Immature natural killer cell (primary cell): ENCODE measurements at regions not wholly inside any gene's neighbourhood (a gene's known extent, or its start where the extent isn't known, plus 50 kb on each side); places are given as distances from the start of the nearest gene placed in this dataset.
"Not testable (repeated sequence)": the region's sequence is repeated elsewhere in the genome, so short reads cannot be mapped to it uniquely, and the experiment has no call there.

Experiments
- DNase-seq, 3 donors: peaks; one replicate each; pipeline ENCODE4 v3.0.0; 2022; ENCODE audit warnings: mixed read lengths in 1 of 3
- H3K27ac Mint-ChIP-seq, 6 donors: one replicate each; pipeline ENCODE4 v1.8.0; 2020; ENCODE audit warnings: mixed read lengths in 6 of 6, mild to moderate bottlenecking in 5 of 6, inconsistent platforms in 4 of 6, moderate library complexity in 3 of 6
- H3K27me3 Mint-ChIP-seq, 3 donors: one replicate each; pipeline ENCODE4 v1.8.0; 2020 to 2021; ENCODE audit warnings: low read depth in 3 of 3, mild to moderate bottlenecking in 3 of 3, mixed read lengths in 3 of 3, moderate library complexity in 3 of 3, inconsistent platforms in 1 of 3
- H3K36me3 Mint-ChIP-seq, 3 donors: one replicate each; pipeline ENCODE4 v1.8.0; 2020; ENCODE audit warnings: mixed read lengths in 3 of 3, inconsistent platforms in 2 of 3, mild to moderate bottlenecking in 2 of 3
- H3K4me1 Mint-ChIP-seq, 2 donors: one replicate each; pipeline ENCODE4 v1.8.0; 2020; ENCODE audit warnings: inconsistent platforms in 2 of 2, mild to moderate bottlenecking in 2 of 2, mixed read lengths in 2 of 2, moderate library complexity in 1 of 2
- H3K4me3 Mint-ChIP-seq, 5 donors: one replicate each; pipeline ENCODE4 v1.8.0; 2020; ENCODE audit warnings: mild to moderate bottlenecking in 5 of 5, mixed read lengths in 5 of 5, inconsistent platforms in 3 of 5, moderate library complexity in 3 of 5
- H3K9me3 Mint-ChIP-seq, 6 donors: one replicate each; pipeline ENCODE4 v1.8.0; 2020; ENCODE audit warnings: mild to moderate bottlenecking in 6 of 6, mixed read lengths in 6 of 6, inconsistent platforms in 4 of 6, moderate library complexity in 3 of 6

- not testable (repeated sequence) for H3K27me3 Mint-ChIP-seq, H3K27ac Mint-ChIP-seq, H3K36me3 Mint-ChIP-seq, H3K4me1 Mint-ChIP-seq, H3K4me3 Mint-ChIP-seq, DNase-seq
- H3K9me3 Mint-ChIP-seq, result peaks cover 5 to 21% (median 7%) of the 10 kb centered on the region in 6 donors
Measured at GRCh38 chr5:136546441-136546840, 181.1 kb upstream of the TRPC7 start.

DNA sequence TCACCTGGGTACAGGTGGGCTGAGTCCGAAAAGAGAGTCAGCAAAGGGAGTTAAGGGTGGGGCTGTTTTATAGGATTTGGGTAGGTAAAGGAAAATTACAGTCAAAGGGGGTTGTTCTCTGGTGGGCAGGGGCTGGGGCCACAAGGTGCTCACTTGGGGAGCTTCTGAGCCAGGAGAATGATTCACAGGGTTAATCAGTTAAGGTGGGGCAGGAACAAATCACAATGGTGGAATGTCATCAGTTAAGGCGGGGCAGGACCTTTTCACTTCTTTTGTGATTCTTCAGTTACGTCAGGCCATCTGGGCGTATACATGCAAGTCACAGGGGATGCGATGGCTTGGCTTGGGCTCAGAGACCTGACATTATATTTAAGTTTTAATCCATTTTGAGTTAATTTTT, 179.7 kb upstream of the TRPC7 start:
- H3K36me3 Mint-ChIP-seq, H3K4me3 Mint-ChIP-seq, DNase-seq, H3K27ac Mint-ChIP-seq, H3K27me3 Mint-ChIP-seq, H3K4me1 Mint-ChIP-seq: not testable (repeated sequence)
- peaks cover 0 to 19% (median 6%) of the 10 kb centered on the region in 6 donors for H3K9me3 Mint-ChIP-seq

DNA sequence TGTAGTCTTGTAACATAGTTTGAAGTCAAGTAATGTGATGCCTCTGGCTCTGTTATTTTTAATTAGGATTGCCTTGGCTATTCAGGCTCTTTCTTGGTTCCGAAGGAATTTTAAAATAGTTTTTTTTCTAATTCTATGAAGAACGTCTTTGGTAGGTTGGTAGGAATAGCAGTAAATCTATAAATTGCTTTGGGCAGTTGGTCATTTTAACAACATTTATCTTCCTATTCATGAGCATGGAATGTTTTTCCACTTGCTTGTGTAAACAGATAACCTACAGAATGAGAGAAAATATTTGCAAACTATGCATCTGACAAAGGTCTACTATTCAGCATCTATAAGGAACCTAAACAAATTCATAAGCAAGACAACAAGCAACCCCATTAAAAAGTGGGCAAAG, 173.2 kb upstream of the TRPC7 start:
- Mint-ChIP-seq H3K9me3 (peaks cover 0 to 4% (median 2%) of the 10 kb centered on the region in 6 donors), H3K27ac (no peak overlapping the region), H3K36me3 (no peaks in the 10 kb centered on the region), H3K4me1 (no peaks in the 10 kb centered on the region), H3K27me3 (no peaks in the 10 kb centered on the region), H3K4me3 (no peak overlapping the region)
- no peak for DNase-seq

DNA sequence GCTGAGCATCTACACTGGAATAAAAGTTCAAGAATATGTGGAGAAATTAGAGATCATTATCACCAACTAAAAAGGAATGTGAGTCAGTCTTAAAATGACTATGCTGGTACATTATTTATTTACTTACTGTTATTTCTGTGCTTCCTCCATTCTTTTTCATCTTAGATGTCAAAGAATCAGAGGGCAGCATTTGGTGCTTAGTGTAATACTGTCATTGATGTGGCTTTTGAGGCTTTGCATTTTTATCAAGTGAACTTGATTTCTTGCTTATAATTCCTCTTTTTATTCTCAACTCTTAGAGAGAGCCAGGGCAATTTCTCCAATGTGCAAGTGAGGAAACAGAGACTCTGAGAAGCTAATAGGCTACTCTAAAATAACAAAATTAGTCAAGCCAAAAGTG, 163.7 kb upstream of the TRPC7 start:
- Mint-ChIP-seq H3K27me3 (peaks cover 0 to 1% (median 0%) of the 10 kb centered on the region in 3 donors), H3K9me3 (peaks cover 0 to 10% (median 3%) of the 10 kb centered on the region in 6 donors)

GRCh38 chr5:136528481-136529030, 163.2 kb upstream of the TRPC7 start:
- Mint-ChIP-seq H3K36me3 (no peaks in the 10 kb centered on the region), H3K4me1 (no peaks in the 10 kb centered on the region), H3K27me3 (peaks cover 0 to 3% (median 0%) of the 10 kb centered on the region in 3 donors), H3K27ac (no peak overlapping the region), H3K4me3 (no peak overlapping the region), H3K9me3 (peaks cover 0 to 10% (median 4%) of the 10 kb centered on the region in 6 donors)
- no peak for DNase-seq

More for the DNA sequence above, 163.7 kb upstream of the TRPC7 start:
- Mint-ChIP-seq H3K36me3 (no peaks in the 10 kb centered on the region), H3K27ac (no peak overlapping the region), H3K4me1 (no peaks in the 10 kb centered on the region), H3K4me3 (no peak overlapping the region)
- DNase-seq, result no peak

- no peak for DNase-seq
- Mint-ChIP-seq H3K27me3 (peaks cover 0 to 2% (median 0%) of the 10 kb centered on the region in 3 donors), H3K4me1 (no peaks in the 10 kb centered on the region), H3K9me3 (peaks cover 0 to 10% (median 3%) of the 10 kb centered on the region in 6 donors), H3K36me3 (no peaks in the 10 kb centered on the region), H3K4me3 (no peak overlapping the region), H3K27ac (no peak overlapping the region)
Measured at GRCh38 chr5:136527311-136527710, 162.0 kb upstream of the TRPC7 start.

- Mint-ChIP-seq H3K4me3 (no peak overlapping the region), H3K36me3 (no peaks in the 10 kb centered on the region), H3K4me1 (no peaks in the 10 kb centered on the region), H3K9me3 (peaks cover 0 to 10% (median 3%) of the 10 kb centered on the region in 6 donors), H3K27ac (no peak overlapping the region), H3K27me3 (peaks cover 0 to 2% (median 0%) of the 10 kb centered on the region in 3 donors)
- DNase-seq, result no peak
Measured at GRCh38 chr5:136526791-136527190, 161.4 kb upstream of the TRPC7 start.

- DNase-seq, result no peak
- Mint-ChIP-seq H3K4me1 (no peaks in the 10 kb centered on the region), H3K27me3 (peaks cover 0 to 2% (median 1%) of the 10 kb centered on the region in 3 donors), H3K9me3 (peaks cover 0 to 16% (median 6%) of the 10 kb centered on the region in 6 donors), H3K36me3 (no peaks in the 10 kb centered on the region), H3K4me3 (no peak overlapping the region), H3K27ac (no peak overlapping the region)
Measured at GRCh38 chr5:136526021-136526420, 160.7 kb upstream of the TRPC7 start.

DNA sequence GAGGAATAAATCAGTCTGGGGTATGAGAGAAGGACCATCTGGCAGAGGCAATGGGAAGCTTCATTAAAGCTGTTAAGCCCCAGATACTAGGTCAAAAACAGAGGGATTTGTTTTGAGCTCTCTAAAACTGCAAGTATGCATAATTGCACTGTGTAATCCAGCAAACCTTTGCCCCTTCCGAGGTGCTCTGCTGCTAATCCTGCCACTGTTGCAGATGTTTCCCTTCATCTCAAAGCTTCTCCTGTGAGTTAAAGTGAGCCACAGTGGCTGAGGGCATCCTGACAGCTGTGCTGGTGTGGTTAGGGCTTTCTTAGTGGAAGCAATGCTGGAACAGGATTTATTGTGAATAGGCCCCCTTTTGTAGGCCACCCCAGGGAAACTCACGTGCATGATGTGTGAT, 160.3 kb upstream of the TRPC7 start:
- Mint-ChIP-seq H3K36me3 (no peaks in the 10 kb centered on the region), H3K9me3 (peaks cover 0 to 18% (median 6%) of the 10 kb centered on the region in 6 donors), H3K27ac (no peak overlapping the region), H3K27me3 (peaks cover 0 to 2% (median 1%) of the 10 kb centered on the region in 3 donors), H3K4me1 (no peaks in the 10 kb centered on the region), H3K4me3 (no peak overlapping the region)
- no peak for DNase-seq

DNA sequence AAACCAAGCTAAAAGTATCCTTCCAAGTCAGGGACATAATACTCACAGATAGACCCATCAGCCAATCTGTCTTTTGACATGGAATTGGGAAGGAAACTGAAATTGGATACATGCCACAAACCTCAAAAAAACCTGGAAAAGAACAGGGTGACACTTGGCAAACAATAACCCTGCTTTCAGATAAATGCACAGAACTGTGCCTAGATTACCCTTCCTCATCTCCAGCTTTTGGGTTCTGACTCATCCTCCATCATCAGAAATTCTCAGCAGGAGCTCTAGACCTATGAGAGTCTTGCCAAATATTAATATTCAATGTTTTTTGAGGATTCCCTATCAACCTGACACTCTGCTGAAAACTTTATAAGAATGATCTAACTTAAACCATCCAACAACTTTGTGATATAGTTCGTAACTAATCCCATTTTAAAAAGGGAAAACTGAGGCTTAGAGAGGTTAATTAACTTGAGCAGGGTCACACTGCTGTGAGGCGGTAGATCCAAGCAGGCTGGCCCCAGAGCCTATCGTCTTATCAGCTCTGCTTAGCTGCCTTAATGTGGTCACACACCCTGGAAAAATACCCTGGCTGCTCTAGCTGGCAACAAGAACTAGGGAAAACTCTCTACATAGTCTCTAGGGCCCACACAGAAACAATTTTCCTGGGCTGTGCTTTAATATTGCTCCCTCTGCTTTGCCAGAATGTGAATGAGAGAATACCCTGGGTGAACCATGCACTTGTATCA, 157.0 kb upstream of the TRPC7 start:
- Mint-ChIP-seq H3K27ac (no peak overlapping the region), H3K36me3 (no peaks in the 10 kb centered on the region), H3K27me3 (peaks cover 0 to 3% (median 2%) of the 10 kb centered on the region in 3 donors), H3K9me3 (peaks cover 0 to 18% (median 7%) of the 10 kb centered on the region in 6 donors), H3K4me3 (no peak overlapping the region), H3K4me1 (no peaks in the 10 kb centered on the region)
- DNase-seq, result no peak

- no peaks in the 10 kb centered on the region for H3K4me1 Mint-ChIP-seq
- peaks cover 0 to 18% (median 7%) of the 10 kb centered on the region in 6 donors for H3K9me3 Mint-ChIP-seq
- H3K27ac Mint-ChIP-seq, result no peak overlapping the region
- DNase-seq, result no peak
- H3K36me3 Mint-ChIP-seq, result no peaks in the 10 kb centered on the region
- no peak overlapping the region for H3K4me3 Mint-ChIP-seq
- peaks cover 0 to 3% (median 3%) of the 10 kb centered on the region in 3 donors for H3K27me3 Mint-ChIP-seq
Measured at GRCh38 chr5:136521696-136522095, 156.4 kb upstream of the TRPC7 start.

- H3K27me3 Mint-ChIP-seq, result peaks cover 0 to 6% (median 3%) of the 10 kb centered on the region in 3 donors
- H3K9me3 Mint-ChIP-seq, result peaks cover 0 to 12% (median 8%) of the 10 kb centered on the region in 6 donors
- no peaks in the 10 kb centered on the region for H3K4me1 Mint-ChIP-seq
- no peaks in the 10 kb centered on the region for H3K36me3 Mint-ChIP-seq
- no peak overlapping the region for H3K27ac Mint-ChIP-seq
- DNase-seq, result no peak
- H3K4me3 Mint-ChIP-seq, result no peak overlapping the region
Measured at GRCh38 chr5:136518814-136519213, 153.5 kb upstream of the TRPC7 start.

DNA sequence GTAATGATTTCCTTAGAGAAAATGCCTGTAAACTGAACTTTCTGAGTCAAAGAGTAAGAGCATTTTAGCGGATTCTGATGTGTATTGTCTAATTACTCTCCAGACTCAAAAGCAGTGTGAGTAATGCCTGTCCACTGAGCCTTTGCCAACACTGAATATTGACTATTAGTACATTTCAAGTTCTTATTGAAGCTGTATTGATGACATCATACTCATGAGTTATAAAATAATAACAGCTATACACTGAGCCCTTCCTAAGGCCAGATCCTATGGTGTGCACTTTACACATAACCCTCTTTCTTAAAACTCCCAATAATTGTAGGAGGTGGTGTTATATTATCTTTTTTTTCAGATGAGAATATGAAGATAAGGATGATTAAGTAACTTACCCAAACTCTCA, 152.8 kb upstream of the TRPC7 start:
- Mint-ChIP-seq H3K27ac (no peak overlapping the region), H3K27me3 (peaks cover 0 to 6% (median 2%) of the 10 kb centered on the region in 3 donors), H3K36me3 (no peaks in the 10 kb centered on the region), H3K9me3 (peaks cover 0 to 16% (median 8%) of the 10 kb centered on the region in 6 donors), H3K4me3 (no peak overlapping the region), H3K4me1 (no peaks in the 10 kb centered on the region)
- no peak for DNase-seq

- Mint-ChIP-seq H3K9me3 (peaks cover 1 to 16% (median 8%) of the 10 kb centered on the region in 6 donors), H3K4me3 (no peak overlapping the region), H3K27me3 (peaks cover 0 to 6% (median 2%) of the 10 kb centered on the region in 3 donors), H3K4me1 (no peaks in the 10 kb centered on the region), H3K36me3 (no peaks in the 10 kb centered on the region), H3K27ac (no peak overlapping the region)
- no peak for DNase-seq
Measured at GRCh38 chr5:136517755-136518154, 152.4 kb upstream of the TRPC7 start.
